SK-N-MC (cell line): ENCODE measurements at regions not wholly inside any gene's neighbourhood (a gene's known extent, or its start where the extent isn't known, plus 50 kb on each side); places are given as distances from the start of the nearest gene placed in this dataset.

Experiments
- EZH2 ChIP-seq: fragments of 200-600 bp; sonication (generic); IDR thresholded peaks from one replicate; pipeline ENCODE4 v1.6.1; 2017; ENCODE audit warnings: antibody characterized with exemption
- POLR2AphosphoS5 ChIP-seq: IDR thresholded peaks from 2 replicates; pipeline ENCODE4 v1.6.1; 2012; ENCODE audit warnings: mild to moderate bottlenecking, low read depth, low read length, borderline replicate concordance

- TF ChIP-seq POLR2AphosphoS5 (no peak), EZH2 (no peak)
Observed at GRCh38 chr1:34376531-34376930, 199.8 kb downstream of the C1orf94 start.
